Transverse colon (tissue), 4 donors: ENCODE measurements at regions not wholly inside any gene's neighbourhood (a gene's known extent, or its start where the extent isn't known, plus 50 kb on each side); places are given as distances from the start of the nearest gene placed in this dataset.

ENCODE experiments used
- DNase-seq: peaks from one replicate; pipeline ENCODE4 v3.0.0-alpha.2; 2019
- H3K27ac ChIP-seq, 4 donors: fragments of 200-600 bp; sonication (generic); 2 replicates each; pipeline ENCODE4 v1.5.1; 2016 to 2018; ENCODE audit warnings: inconsistent platforms in 4 of 4
- H3K27me3 ChIP-seq: fragments of 200-600 bp; sonication (generic); 2 replicates; pipeline ENCODE4 v1.5.1; 2017; ENCODE audit warnings: inconsistent platforms
- H3K36me3 ChIP-seq, 4 donors: fragments of 200-600 bp; sonication (generic); 2 replicates each; pipeline ENCODE4 v1.5.1; 2017 to 2019; ENCODE audit warnings: inconsistent platforms in 4 of 4
- H3K4me1 ChIP-seq, 4 donors: fragments of 200-600 bp; sonication (generic); 2 replicates each; pipeline ENCODE4 v1.5.1; 2017 to 2020; ENCODE audit warnings: inconsistent platforms in 4 of 4
- H3K4me3 ChIP-seq, 4 donors: fragments of 200-600 bp; sonication (generic); 1 replicate in 1 of 4; 2 replicates in 3 of 4; pipeline versions ENCODE4 v1.5.1 to v1.6.1; 2017 to 2019; ENCODE audit warnings: inconsistent platforms in 4 of 4
- H3K9me3 ChIP-seq, 2 donors: fragments of 200-600 bp; sonication (generic); 2 replicates each; pipeline ENCODE4 v1.5.1; 2017 to 2019; ENCODE audit warnings: inconsistent platforms in 2 of 2
- CTCF ChIP-seq, 5 experiments: fragments of 200-600 bp in 3 of 5; fragments of 450-650 bp in 2 of 5; sonication (generic) in 3 of 5; IDR thresholded peaks; 1 replicate in 2 of 5; 2 replicates in 3 of 5; pipeline ENCODE4 v1.5.1; 2016 to 2017; ENCODE audit warnings: antibody characterized with exemption in 5 of 5, inconsistent platforms in 3 of 5, mild to moderate bottlenecking in 2 of 5, moderate library complexity in 1 of 5
- EP300 ChIP-seq: sonication (generic); formaldehyde crosslinking; IDR thresholded peaks from one replicate; pipeline ENCODE4 v1.6.1; 2017; ENCODE audit warnings: antibody characterized with exemption, low read depth
- POLR2A ChIP-seq: fragments of 450-650 bp; IDR thresholded peaks from one replicate; pipeline ENCODE4 v1.6.1; 2016; ENCODE audit warnings: antibody characterized with exemption, mild to moderate bottlenecking, moderate library complexity
- POLR2AphosphoS5 ChIP-seq, 3 donors: sonication (generic); formaldehyde crosslinking; IDR thresholded peaks; one replicate each; pipeline ENCODE4 v1.6.1; 2016; ENCODE audit warnings: antibody characterized with exemption in 3 of 3
- WGBS, 2 donors: methylation state at CpG; one replicate each; pipeline ENCODE4 v1.1.5; 2018; ENCODE audit warnings: low coverage in 1 of 2; 5-methylcytosine and 5-hydroxymethylcytosine counted together
- in situ Hi-C, 4 donors: fragments of 200-750 bp; cut with MboI; loops; one replicate each; pipeline versions ENCODE4 v1.15.0 to v1.15.1; 2017; ENCODE audit warnings: low sequenced_read_pairs in 3 of 4, low pct_ligation_motif_present in 1 of 4, low pct_unique_long_range_greater_than_20kb in 1 of 4
- intact Hi-C: fragments of 100-400 bp; cut with DNase I; formaldehyde crosslinking; loops from one replicate; pipeline ENCODE4 v1.15.1; 2023; ENCODE audit warnings: low total_unique reads

GRCh38 chr13:55682776-55683175 lies 1457.9 kb upstream of the PRR20A start:
- Histone ChIP-seq H3K36me3 (no peaks in the 10 kb centered on the region), H3K27ac (no peak overlapping the region), H3K4me1 (no peaks in the 10 kb centered on the region), H3K9me3 (no peaks in the 10 kb centered on the region), H3K4me3 (no peak overlapping the region), H3K27me3 (no peaks in the 10 kb centered on the region)
- intact Hi-C loops (no loop called here), in situ Hi-C loops (no loop called here)
- DNase-seq, result no peak
- WGBS, 2 donors, result 47 to 57% methylated on average over 3 of the region's 3 CpGs
- TF ChIP-seq EP300 (no peak), POLR2AphosphoS5 (IDR thresholded peaks at IDR 0.05) (no peak), POLR2A (no peak), CTCF (IDR thresholded peaks at IDR 0.05) (no peak)

GRCh38 chr13:55705526-55705925 lies 1435.2 kb upstream of the PRR20A start:
- no peaks in the 10 kb centered on the region for H3K27me3 ChIP-seq

GRCh38 chr13:55705971-55706370 lies 1434.7 kb upstream of the PRR20A start:
- H3K27ac ChIP-seq, result no peak overlapping the region
- no peak for DNase-seq
- intact Hi-C loops, result no loop called here
- no peak overlapping the region for H3K4me3 ChIP-seq
- H3K27me3 ChIP-seq, result no peaks in the 10 kb centered on the region
- 57 to 67% methylated on average over 3 of the region's 3 CpGs for WGBS, 2 donors
- H3K4me1 ChIP-seq, result no peaks in the 10 kb centered on the region
- TF ChIP-seq POLR2A (no peak), CTCF (IDR thresholded peaks at IDR 0.05) (no peak), POLR2AphosphoS5 (IDR thresholded peaks at IDR 0.05) (no peak), EP300 (no peak)
- H3K9me3 ChIP-seq, result peaks cover 0 to 4% of the 10 kb centered on the region in 2 donors
- H3K36me3 ChIP-seq, result no peaks in the 10 kb centered on the region
- in situ Hi-C loops, result no loop called here

More at GRCh38 chr13:55705526-55705925, 1435.2 kb upstream of the PRR20A start:
- DNase-seq, result no peak
- TF ChIP-seq POLR2A, result no peak
- TF ChIP-seq EP300, result no peak
- TF ChIP-seq POLR2AphosphoS5 (IDR thresholded peaks at IDR 0.05), result no peak
- TF ChIP-seq CTCF (IDR thresholded peaks at IDR 0.05), result no peak
- Histone ChIP-seq H3K27ac (no peak overlapping the region), H3K4me3 (no peak overlapping the region), H3K36me3 (no peaks in the 10 kb centered on the region), H3K4me1 (no peaks in the 10 kb centered on the region), H3K9me3 (peaks cover 0 to 4% of the 10 kb centered on the region in 2 donors)
- intact Hi-C loops (no loop called here), in situ Hi-C loops (no loop called here)
- 62 to 63% methylated on average over 1 of the region's 1 CpG for WGBS, 2 donors

GRCh38 chr13:55714120-55714519 lies 1426.6 kb upstream of the PRR20A start:
- no peaks in the 10 kb centered on the region for H3K27me3 ChIP-seq
- H3K4me1 ChIP-seq, result no peaks in the 10 kb centered on the region
- H3K4me3 ChIP-seq, result no peak overlapping the region
- no peaks in the 10 kb centered on the region for H3K36me3 ChIP-seq
- in situ Hi-C loops, result no loop called here
- H3K27ac ChIP-seq, result no peak overlapping the region
- no peak for DNase-seq
- peaks cover 7 to 8% of the 10 kb centered on the region in 2 donors for H3K9me3 ChIP-seq
- TF ChIP-seq POLR2A (no peak), CTCF (IDR thresholded peaks at IDR 0.05) (no peak)
- intact Hi-C loops, result no loop called here
